PC-9 (cell line): ENCODE measurements at regions not wholly inside any gene's neighbourhood (a gene's known extent, or its start where the extent isn't known, plus 50 kb on each side); places are given as distances from the start of the nearest gene placed in this dataset.

ENCODE experiments used
- BruUV-seq: library from RNA; stranded (reverse); fragments of 400-500 nt; replicated peaks from 2 replicates; lab custom pipeline; 2021; lab: Mats Ljungman, UMichigan
- CTCF ChIA-PET: fragments of 300-600 bp; sonication (Branson Sonifier 250); formaldehyde crosslinking; loops from one replicate; lab custom pipeline; 2022; ENCODE audit warnings: antibody characterized with exemption; lab: Charles Lee
- POLR2A ChIA-PET: fragments of 300-600 bp; sonication (Branson Sonifier 250); formaldehyde crosslinking; loops from one replicate; lab custom pipeline; 2022; ENCODE audit warnings: antibody characterized with exemption; ENCODE audit not compliant: unreplicated experiment; lab: Charles Lee
- DNase-seq, 2 experiments: peaks; one replicate each; pipeline versions ENCODE4 v3.0.0 to v3.0.0-alpha.2; 2015 to 2022; ENCODE audit warnings: mixed read lengths in 1 of 2
- H2AFZ ChIP-seq: fragments of 200-600 bp; sonication (generic); 2 replicates; pipeline ENCODE4 v1.8.1; 2017; ENCODE audit warnings: antibody characterized with exemption
- H3F3A ChIP-seq: fragments of 200-600 bp; sonication (generic); 2 replicates; pipeline ENCODE4 v1.8.1; 2017; ENCODE audit warnings: antibody characterized with exemption, mild to moderate bottlenecking, low read depth; ENCODE audit not compliant: insufficient read depth
- H3K27ac ChIP-seq: fragments of 200-600 bp; sonication (generic); 2 replicates; pipeline ENCODE4 v1.6.1; 2016; ENCODE audit warnings: mixed run types
- H3K27me3 ChIP-seq: fragments of 200-600 bp; sonication (generic); 2 replicates; pipeline ENCODE4 v1.6.1; 2016; ENCODE audit warnings: low read depth, mixed run types; ENCODE audit not compliant: insufficient read depth
- H3K36me3 ChIP-seq: fragments of 200-600 bp; sonication (generic); 2 replicates; pipeline ENCODE4 v1.6.1; 2016; ENCODE audit warnings: low read depth, mixed run types
- H3K4me1 ChIP-seq: fragments of 200-600 bp; sonication (generic); replicated peaks from 2 replicates; pipeline ENCODE4 v1.6.1; 2016; ENCODE audit warnings: mixed run types; ENCODE audit not compliant: insufficient read depth
- H3K4me2 ChIP-seq: fragments of 200-600 bp; sonication (generic); 2 replicates; pipeline ENCODE4 v1.6.1; 2017; ENCODE audit warnings: mixed run types
- H3K4me3 ChIP-seq: fragments of 200-600 bp; sonication (generic); 2 replicates; pipeline ENCODE4 v1.6.1; 2016; ENCODE audit warnings: mixed run types
- H3K79me2 ChIP-seq: fragments of 200-600 bp; sonication (generic); 2 replicates; pipeline ENCODE4 v1.6.1; 2017; ENCODE audit warnings: low read depth, mixed run types
- H3K9me2 ChIP-seq: fragments of 200-600 bp; sonication (generic); 2 replicates; pipeline ENCODE4 v1.8.1; 2017; ENCODE audit warnings: mild to moderate bottlenecking; ENCODE audit not compliant: insufficient read depth
- H3K9me3 ChIP-seq: fragments of 200-600 bp; sonication (generic); 2 replicates; pipeline ENCODE4 v1.8.1; 2016; ENCODE audit warnings: low read depth; ENCODE audit not compliant: insufficient read depth
- H4K20me1 ChIP-seq: fragments of 200-600 bp; sonication (generic); 2 replicates; pipeline ENCODE4 v1.8.1; 2017; ENCODE audit not compliant: insufficient read depth
- CTCF ChIP-seq: fragments of 200-600 bp; sonication (generic); conservative IDR thresholded peaks from 2 replicates; pipeline ENCODE4 v1.6.1; 2017; ENCODE audit warnings: mixed run types, antibody characterized with exemption, mild to moderate bottlenecking, moderate library complexity
- EZH2 ChIP-seq: fragments of 200-600 bp; sonication (generic); IDR thresholded peaks from 2 replicates; pipeline ENCODE4 v1.8.0; 2017; ENCODE audit warnings: antibody characterized with exemption, low read depth
- intact Hi-C: fragments of 100-400 bp; cut with micrococcal nuclease; formaldehyde crosslinking; loops from one replicate; pipeline ENCODE4 v1.10.0; 2022; ENCODE audit not compliant: unreplicated experiment

GRCh38 chr7:153290066-153290465 is 530.5 kb downstream of the ACTR3B start:
- Histone ChIP-seq H3K4me3 (no peak overlapping the region), H3K4me1 (no peaks in the 10 kb centered on the region), H3K36me3 (no peaks in the 10 kb centered on the region), H3K27me3 (peaks cover 51% of the 10 kb centered on the region), H3K9me2 (no peaks in the 10 kb centered on the region), H3K27ac (no peak overlapping the region), H3K9me3 (no peaks in the 10 kb centered on the region), H4K20me1 (no peaks in the 10 kb centered on the region), H2AFZ (no peak overlapping the region), H3K4me2 (no peak overlapping the region), H3F3A (no peaks in the 10 kb centered on the region), H3K79me2 (no peaks in the 10 kb centered on the region)
- ChIA-PET POLR2A (no interaction called here), CTCF (no interaction called here)
- no TSS peak for BruUV-seq
- intact Hi-C loops: no loop called here
- DNase-seq: no peak
- TF ChIP-seq EZH2: no peak
- no peak for TF ChIP-seq CTCF

DNA sequence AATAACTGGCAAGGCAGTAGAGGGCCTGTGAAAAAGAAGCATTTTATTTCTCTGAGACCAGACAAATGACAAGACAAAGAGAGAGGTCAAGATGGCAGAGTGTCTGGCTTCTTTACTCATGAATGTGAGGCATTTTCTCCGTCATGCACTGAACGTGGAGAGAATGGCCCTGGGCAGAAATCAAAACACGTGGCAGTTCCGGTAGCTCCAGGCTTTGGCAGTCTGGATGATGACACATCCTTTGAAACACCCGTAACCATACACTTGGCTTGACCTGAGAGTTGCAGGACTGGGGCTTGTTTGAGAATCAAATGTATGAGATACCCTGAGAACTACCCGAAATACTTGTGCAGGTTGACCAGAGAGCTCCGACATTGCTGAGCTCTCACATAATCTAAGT is 537.6 kb downstream of the ACTR3B start:
- POLR2A ChIA-PET: no interaction called here

GRCh38 chr7:153301936-153302335 is 542.4 kb downstream of the ACTR3B start:
- no peaks in the 10 kb centered on the region for H3K36me3 ChIP-seq
- no peaks in the 10 kb centered on the region for H3K9me2 ChIP-seq
- H3K4me2 ChIP-seq: no peak overlapping the region
- H3F3A ChIP-seq: no peaks in the 10 kb centered on the region
- intact Hi-C loops: no loop called here
- peaks cover 20% of the 10 kb centered on the region for H3K27me3 ChIP-seq
- ChIA-PET CTCF (no interaction called here), POLR2A (no interaction called here)
- H3K4me1 ChIP-seq: no peaks in the 10 kb centered on the region
- no peak for TF ChIP-seq CTCF
- no peak for TF ChIP-seq EZH2
- H3K79me2 ChIP-seq: no peaks in the 10 kb centered on the region
- no peaks in the 10 kb centered on the region for H4K20me1 ChIP-seq
- H3K4me3 ChIP-seq: no peak overlapping the region
- no peaks in the 10 kb centered on the region for H3K9me3 ChIP-seq
- peak in 1 of 2 experiments; percentile 24 for DNase-seq
- no peak overlapping the region for H2AFZ ChIP-seq
- H3K27ac ChIP-seq: no peak overlapping the region
- no TSS peak for BruUV-seq

More for the DNA sequence above, 537.6 kb downstream of the ACTR3B start:
- H2AFZ ChIP-seq: no peak overlapping the region; the same call in 1 of the 2 replicates
- H3K4me3 ChIP-seq: no peak overlapping the region
- H3K9me3 ChIP-seq: no peaks in the 10 kb centered on the region
- intact Hi-C loops: no loop called here
- peak in 1 of 2 experiments; percentile 34 for DNase-seq
- H3K4me1 ChIP-seq: no peaks in the 10 kb centered on the region
- H3K36me3 ChIP-seq: no peaks in the 10 kb centered on the region
- H3K9me2 ChIP-seq: no peaks in the 10 kb centered on the region
- no peaks in the 10 kb centered on the region for H4K20me1 ChIP-seq
- no peaks in the 10 kb centered on the region for H3F3A ChIP-seq
- CTCF ChIA-PET: no interaction called here
- BruUV-seq: no TSS peak
- H3K4me2 ChIP-seq: no peak overlapping the region
- H3K27ac ChIP-seq: no peak overlapping the region
- TF ChIP-seq EZH2 (no peak), CTCF (no peak)
- no peaks in the 10 kb centered on the region for H3K79me2 ChIP-seq
- H3K27me3 ChIP-seq: peaks cover 20% of the 10 kb centered on the region
